ENCODE measurements at regions not wholly inside any gene's neighbourhood (a gene's known extent, or its start where the extent isn't known, plus 50 kb on each side); places are given as distances from the start of the nearest gene placed in this dataset.
"Not testable (repeated sequence)": the region's sequence is repeated elsewhere in the genome, so short reads cannot be mapped to it uniquely, and the experiment has no call there.

DNA sequence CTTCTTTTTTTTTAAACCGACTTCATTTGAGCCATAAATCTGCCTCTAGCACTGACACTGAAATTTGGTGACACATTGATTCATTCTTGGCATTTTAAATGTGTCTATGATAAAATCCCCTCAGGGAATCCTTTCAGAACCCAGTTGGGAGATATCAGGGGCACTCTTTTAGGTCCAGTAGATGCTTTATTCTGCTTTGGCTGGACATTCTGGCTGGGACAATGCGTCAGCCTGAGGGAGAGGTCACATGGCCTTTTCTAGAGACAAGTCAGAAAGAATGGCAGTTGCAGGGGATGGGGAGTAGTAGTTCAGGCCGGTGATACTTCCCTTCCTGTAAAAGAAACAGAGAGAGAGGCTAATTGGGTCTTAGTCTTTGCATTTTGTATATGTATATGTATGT is 63.1 kb downstream of the TRIM43 start:
- DNase-seq: not testable (repeated sequence)

DNA sequence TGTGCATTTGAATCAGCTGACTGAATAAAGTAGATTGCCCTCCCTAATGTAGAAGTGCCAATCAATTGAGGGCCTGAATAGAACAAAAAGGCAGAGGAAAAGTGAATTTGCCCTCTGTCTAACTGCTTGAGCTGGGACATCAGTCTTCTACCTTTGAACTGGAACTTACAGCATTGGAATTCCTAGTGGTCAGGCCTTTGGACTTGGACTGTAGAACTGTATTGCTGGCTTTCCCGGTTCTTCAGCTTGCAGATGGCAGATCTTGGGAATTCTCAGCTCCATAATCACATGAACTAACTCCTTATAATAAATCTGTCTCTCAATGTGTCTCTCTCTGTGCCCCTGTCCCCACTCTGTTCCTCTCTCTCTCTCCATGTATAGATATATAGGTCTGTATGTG is 64.8 kb downstream of the TRIM43 start:
- DNase-seq: not testable (repeated sequence)

DNA sequence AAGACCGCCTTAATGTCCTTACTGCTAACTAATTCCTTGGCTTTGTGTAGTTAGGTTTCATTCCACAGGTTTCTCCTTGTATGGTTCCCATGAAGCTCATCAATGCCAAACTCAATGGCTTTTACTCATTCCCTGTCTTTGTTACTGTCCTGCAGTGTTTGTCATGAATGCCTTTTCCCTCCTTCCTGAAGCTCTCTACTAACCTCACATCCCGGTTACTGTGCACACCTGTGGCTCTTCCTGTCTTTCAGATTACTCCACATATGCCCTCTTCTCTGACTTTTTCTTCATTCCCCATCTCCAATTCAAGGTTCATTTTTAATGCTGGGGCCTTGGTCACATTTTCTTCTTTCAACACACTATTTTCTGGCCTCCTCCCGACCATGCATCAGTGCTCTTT is 66.1 kb downstream of the TRIM43 start:
- DNase-seq: not testable (repeated sequence)

DNA sequence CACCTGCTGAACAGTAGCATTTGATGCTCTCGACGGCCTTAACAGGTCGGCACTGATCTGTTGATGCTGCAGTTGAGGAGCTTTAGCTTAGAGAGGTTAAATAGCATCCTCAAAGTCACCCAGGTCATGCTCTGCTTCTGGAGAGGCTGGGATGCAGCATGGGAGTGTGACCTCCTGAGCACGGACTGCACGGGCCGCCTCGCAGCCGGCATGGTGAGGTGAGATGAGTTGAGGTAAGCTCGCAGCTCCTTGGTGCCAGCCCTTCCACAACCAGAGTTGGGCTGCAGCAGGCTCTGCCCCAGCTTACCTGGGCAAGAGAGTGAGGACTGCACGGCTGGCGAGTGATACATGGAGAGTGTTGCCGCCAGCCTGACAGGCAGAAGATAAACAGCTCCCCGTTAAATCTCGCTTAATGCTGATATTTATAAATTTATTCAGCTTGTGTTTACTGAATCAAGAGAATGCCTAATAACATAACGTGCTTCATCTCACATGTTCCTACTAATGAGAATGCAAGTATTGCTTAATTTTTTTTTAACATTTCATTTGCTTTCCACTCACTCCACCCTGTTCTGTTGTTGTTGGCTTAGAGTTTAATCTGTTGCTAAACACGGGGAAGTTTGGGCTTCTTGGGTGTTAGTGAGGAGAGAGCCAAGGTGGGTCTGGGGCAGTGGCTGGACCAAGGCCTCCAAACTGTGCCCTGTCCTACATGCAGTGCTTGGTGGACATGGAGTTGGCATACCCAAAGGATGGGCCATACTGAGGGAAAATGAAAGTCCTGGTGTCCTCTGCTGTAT is 69.2 kb downstream of the TRIM43 start:
- not testable (repeated sequence) for DNase-seq

DNA sequence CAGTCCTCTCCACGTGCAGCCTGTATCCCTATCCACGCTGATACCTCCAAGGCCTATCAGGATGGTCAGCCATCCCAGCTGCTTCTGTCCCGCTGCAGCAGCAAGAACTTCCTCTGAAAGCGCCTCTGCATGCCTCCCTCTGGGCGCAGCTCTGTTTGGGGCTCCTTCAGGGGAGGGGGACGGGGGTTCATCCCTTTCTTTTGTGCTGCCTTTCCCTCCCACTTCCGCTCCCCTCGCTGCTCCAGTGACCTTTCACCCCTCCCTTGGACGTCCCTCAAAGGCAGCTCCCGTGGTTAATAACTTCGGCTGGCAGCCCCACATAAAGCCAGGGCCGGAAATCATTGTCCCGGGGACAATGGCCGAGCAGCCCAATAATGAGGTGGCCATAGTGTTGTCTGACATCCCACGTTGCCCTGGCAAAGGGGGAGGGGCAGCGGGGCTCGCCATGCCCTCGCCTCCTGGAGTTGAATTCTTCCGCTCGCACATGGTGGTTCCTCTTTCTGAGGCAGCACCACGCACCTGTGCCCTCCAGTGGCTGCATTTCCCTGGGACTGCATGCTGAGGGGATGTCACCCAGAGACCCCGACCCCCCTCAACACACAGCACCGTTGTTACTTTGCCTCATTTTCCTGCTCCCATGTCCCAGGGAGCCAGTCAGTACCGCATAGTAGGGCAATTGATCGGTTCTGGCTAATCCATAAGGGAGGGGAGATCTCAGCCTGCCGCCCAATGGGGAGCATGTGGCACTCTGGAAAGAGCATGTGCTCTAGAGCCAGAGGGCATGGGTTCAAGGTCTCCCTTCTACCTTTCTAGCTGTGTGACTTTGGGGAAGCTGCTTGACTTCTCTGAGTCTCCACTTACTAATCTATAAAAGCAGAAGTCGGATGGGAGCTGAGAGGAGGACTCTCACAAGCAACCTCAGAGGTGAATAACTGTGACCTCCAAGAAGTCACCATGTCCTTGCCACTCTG is 72.0 kb downstream of the TRIM43 start:
- not testable (repeated sequence) for DNase-seq

DNA sequence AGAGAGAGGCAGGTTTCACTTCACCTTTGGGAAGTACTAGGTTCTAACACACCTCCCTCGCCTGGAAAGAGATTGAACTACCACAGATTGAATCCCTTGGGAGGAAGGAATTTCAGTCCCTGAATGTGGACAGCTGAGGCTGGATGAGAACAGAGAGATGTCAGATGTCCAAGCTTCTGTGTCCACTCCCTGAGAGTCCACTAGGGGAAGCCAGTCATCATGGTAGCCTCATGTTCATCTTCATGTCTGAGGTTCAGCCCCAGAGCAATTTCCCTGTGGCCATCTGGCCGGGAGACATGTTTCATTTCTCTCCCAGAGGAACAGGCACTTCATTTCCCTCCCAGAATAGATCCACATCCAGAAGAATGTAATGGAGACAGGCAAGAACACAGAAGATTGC is 74.8 kb downstream of the TRIM43 start:
- not testable (repeated sequence) for DNase-seq

DNA sequence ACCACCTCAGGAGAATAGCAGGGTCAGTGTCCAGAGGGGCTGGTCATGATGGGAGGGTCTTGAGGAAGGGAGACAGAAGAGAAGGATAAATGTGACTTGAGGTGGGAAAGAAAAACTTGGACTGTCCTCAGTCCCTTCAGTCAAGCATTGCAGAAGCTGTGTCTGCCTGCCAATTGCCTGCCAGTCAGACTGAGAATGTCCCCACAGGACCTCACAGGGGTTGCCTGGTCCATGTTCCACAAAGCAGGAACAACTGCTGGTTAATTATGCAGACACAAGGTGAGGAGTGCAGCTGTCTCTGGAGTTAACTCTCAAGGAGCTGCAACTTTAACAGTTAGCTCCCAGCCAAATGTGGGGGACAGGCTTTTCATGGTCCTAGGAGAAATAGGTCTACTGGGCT is 75.7 kb downstream of the TRIM43 start:
- DNase-seq: no peak

DNA sequence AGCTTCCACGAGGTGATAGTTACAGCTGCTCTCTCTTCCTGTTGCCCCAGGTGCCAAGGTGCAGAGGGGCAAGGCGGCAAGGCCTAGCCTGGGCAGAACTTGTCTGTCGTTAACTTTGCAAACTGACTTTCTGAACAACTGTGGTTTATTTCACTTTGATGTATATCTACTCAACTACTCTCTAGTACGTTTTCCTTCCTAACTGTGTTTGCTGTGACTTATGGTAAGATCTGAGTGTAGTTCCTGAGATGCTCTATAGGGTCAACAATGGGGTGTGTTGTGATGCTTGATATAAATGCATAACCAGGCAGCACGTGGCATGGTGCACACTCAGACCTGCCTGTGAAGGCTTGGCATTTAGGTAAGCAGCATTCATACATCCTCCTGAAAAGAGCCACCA is 77.1 kb downstream of the TRIM43 start:
- not testable (repeated sequence) for DNase-seq

DNA sequence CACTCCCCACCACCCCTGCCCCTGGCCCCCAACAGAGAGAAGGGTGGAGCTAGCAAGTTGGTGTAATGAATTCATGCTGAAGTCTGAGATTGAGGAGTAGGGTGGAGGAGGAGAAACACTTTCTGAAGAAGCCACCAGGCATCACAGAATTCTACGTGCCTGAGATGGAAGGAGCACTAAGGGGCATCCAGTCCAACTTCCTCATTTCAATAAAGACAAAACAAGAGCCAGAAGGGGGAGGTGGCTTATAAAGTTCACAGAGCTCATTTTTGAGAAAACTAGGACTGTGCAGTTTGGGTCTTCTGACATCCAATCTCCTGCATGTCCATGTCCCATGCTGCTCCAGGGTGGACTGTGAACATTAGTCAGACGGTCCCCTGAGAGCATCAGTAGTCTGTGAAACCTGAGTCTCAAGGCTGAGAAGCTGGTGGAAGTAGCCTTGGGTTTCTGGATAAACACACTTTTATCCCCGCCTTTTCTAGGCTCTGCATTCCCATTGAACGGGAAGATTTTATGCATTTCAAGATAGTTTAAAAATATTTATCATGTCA is 77.7 kb downstream of the TRIM43 start:
- peak; percentile 6 for DNase-seq

DNA sequence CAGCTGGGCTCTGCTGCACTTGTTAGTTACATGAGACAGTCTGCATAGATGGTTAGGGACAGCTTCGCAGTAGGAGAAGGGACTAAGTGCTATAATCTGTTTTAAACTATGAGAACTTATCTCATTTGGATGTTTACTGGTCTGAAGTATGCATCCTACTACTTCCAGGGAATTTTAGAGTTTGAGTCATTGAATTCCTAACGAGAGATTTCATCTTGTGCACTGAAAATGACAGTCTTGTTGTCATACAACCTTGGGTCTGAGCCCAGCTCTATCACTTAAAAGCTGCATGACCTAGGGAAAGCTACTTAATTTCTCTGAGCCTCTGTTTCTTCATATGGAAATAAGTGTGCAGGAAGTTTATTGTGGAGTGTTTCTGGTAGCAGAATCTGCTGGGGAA is 78.4 kb downstream of the TRIM43 start:
- DNase-seq: no peak

DNA sequence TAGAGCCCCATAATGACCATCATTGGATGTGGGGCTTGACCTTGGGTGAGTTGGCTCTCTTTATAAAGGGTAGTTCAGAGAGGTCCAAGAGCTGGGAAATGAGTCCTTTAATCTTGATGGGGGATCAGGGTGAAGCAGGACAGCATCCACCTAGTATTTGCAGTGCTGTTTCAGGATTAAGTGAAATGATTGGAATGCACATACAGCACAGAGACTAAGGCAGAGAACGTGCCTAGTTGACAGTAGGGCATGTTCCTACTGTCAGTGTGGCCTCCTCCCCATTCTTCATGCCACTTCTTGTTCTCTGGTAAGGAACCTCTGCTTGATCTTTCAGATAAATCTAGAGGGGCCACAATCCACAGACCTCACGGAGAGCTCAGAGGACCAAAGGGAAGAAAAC is 78.9 kb downstream of the TRIM43 start:
- no peak for DNase-seq

DNA sequence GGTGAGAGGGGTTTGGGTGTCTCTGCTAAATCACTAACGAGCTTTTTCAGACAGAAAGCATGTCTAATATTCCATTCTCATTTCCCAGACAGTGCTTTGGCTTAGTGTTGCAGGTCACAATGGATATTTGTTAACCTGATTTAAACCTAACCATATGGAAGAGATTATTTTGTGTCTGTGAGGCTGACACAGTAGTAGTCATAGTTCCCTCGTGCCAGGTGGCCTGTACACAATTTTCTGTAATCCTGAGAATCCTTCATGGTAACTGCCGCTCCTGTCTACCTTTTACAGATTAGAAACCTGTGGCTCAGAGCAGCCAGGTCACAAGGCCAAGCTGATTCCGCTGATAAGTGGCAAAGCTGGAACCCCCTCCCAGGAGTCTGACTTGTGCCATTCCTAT is 79.4 kb downstream of the TRIM43 start:
- DNase-seq: not testable (repeated sequence)

DNA sequence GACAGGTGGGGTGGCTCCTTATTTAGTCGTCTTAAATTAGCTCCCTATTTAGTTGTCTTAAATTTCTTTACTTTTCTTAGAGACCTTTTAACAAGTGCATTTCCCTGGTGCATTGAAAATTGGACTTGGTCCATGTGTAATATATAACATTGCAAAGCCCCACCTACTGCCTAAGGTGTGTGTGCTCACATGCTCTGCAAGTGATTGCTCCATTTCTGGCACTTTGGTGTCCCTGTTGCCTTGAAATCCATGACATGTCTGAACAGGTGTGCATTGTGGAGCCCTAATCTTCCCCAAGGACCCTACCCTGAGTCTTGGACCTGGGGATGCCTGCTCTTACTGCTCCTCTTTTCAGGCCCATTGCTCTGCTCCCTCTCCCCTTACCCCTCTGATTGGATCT is 80.2 kb downstream of the TRIM43 start:
- DNase-seq: not testable (repeated sequence)

DNA sequence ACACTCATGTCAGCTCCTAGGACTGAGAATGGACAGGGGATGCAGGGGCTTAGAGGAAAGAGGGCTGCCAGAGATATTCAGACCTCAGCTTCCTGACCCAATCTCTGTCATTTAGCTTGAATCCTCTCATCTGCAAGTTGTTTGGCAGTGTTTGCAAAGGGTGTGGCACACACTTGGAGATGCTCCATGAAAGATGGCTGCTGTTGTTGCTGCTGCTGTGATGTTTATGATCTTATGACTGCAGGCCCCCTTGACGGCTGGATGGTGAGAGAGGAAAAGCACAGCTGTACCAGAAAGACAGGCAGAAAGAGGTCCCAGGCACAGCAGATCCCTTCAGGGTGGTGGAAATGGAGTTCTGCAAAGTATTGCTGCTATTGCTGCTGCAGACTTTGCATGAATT is 80.7 kb downstream of the TRIM43 start:
- DNase-seq: not testable (repeated sequence)

DNA sequence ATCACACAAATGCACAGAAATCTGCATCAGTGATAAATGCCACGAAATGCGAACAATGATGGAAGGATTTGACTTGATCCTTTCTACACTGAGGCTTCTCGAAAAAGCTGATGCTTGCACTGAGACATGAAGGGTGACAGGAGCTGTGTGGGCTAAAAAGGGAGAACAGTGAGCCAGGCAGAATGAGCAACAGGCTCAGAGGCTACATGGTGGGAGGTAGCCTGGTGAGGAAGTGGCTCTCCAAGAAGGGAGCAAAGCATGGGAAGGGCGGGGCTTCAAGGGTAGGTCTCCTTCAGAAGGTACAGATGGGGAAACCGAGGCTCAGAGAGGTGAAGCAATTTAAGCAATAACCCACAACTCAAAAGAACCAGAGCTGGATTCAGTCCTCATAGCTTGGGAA is 82.4 kb downstream of the TRIM43 start:
- DNase-seq: peak; percentile 35

DNA sequence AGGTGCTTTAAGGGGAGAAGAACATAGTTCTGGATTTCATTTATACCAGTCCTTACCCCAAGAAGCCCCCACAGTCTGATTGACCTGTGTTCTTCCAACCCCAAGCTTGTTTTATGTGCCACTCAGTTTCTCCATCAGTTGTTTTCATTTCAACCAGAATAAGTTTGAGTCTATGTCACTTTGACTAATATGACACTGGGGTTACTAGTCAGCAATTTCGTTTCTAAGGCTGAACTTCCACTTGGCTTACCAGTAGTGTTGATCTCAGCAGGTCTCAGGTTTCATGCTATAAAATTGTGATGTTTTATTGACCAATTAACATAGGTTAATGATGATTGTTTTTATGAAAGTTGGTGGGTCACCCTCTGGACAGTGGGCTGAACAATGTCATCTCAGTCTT is 84.8 kb downstream of the TRIM43 start:
- DNase-seq: not testable (repeated sequence)

DNA sequence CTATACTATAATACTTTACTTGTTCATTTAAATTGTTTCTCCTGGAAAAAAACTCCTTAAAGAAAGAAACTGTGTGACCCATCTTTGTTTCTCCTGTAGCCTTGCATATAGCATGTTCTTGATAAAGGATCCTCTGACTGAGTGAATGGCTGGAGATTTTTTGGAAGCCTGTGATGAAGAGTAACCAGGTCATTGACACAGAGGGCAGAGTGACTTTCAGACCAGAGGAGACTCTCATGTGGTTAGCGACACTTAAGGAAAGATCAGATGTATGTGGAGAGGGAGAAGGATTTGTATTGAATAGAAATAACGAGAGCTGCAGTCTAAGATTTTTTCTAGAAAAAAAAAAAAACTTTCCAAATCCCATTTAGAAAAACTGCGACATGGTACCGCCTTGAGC is 85.5 kb downstream of the TRIM43 start:
- no peak for DNase-seq

DNA sequence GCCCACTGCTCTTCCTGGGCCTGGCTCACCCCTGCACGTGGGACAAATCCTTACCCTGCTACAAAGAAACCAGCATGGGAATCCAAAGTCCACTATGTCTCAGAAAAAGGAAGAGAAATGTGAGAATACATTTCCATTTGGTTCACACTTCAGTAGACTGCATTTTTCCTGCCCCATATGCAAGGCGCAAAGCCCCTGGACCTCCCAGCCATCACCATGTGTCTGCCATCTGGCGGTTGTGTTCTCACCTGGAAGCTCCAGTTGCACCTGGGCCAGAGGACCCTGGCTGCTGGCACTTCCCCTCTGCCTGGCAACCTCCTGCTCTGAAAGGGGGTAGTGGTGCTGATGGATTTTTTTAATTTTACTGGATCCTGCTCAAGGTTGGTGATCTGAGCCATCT is 86.0 kb downstream of the TRIM43 start:
- DNase-seq: not testable (repeated sequence)

DNA sequence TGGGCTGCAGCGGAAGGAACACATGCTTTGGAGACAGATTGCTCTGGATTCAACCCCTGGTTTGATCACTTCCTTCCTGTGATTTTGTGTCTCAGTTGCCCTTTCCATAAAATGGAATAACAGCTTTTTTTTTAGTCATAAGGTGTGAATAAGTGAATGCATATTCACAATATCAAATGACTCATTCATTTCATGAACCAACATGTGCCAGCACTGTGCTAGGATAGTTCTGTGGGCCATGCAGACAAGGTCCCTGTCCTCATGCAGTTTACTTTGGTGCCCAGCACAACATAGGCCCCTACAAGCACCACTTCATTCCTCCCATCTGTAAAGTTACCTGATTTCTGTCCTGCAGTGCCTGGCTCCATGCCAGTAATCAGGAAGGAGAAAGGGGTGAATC is 89.4 kb downstream of the TRIM43 start:
- DNase-seq: not testable (repeated sequence)

DNA sequence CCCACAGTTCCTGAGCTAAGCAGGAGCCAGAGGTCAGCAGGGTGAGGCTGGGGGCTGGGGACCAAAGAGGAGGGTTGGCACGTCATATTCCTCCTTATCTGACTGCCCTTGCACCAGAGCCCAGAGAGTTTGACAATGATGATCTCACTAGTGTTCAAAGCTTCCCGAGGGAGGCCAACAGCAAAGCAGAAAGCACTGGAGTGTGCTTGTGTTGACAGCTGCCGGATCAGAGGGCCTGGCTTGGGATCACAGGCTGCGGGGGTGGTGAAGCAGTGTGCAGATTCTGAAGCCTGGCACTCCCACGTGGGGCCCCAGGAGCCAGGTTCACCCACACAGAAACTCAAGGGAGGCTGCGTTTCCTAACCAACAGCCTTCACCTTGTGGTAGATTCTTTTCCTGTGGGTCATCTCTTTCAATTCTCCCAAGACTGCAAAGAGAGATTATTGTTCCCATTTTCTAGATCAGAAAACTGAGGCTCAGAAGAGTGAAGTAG is 89.8 kb downstream of the TRIM43 start:
- not testable (repeated sequence) for DNase-seq

DNA sequence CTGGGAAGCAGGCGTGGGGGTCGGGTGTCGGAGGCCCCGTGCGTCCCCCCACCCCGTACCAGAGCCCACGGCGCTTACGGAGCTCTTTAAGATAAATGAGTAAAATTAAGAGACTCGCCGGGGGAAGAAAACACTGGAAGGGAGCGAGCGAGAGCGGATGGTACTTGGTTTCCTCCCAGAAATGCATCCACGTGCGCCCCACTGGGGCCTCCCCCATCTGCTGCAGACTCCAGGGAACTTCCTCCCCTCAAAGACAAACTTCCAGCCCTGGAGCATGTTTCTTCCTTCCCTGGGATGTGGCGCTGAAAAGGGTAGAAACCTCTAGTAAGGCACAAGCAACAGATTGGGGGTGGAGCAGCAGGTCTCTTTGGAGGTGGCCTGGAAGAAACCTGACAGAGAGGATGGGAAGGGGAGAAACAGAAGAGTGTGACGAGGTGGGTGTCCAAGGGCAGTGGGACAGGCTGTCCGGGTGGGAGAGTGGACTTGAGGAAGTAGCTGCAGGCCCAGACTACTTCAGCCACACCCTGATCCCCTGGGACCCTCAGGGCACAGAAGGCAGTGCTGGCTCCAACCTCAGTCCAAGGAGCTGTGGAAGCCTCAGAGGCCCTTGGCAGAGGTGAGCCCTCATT is 91.2 kb downstream of the TRIM43 start:
- DNase-seq: not testable (repeated sequence)

DNA sequence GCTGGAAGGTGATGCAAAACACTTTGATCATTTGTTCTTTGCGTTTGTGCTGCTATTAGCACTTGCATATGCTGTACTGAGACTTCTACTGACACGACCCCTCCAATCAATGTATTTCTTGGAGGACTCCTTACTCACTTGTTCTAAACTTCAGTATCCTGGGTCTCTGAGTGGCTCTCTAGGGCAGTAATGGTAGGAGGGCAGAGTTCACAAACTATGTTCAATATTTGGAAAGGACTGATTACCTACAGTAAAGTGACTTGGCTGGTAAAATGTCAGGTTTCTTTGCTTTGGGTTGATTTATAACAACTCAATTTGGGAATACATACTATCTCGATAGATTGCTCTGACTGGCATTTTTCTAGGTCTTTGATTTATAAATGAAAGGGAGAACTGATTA is 93.7 kb downstream of the TRIM43 start:
- DNase-seq: no peak

Measured in suppressor macrophage treated with lipopolysaccharide for 4 hours (primary cell).